ENCODE measurements at regions not wholly inside any gene's neighbourhood (a gene's known extent, or its start where the extent isn't known, plus 50 kb on each side); places are given as distances from the start of the nearest gene placed in this dataset.

GRCh38 chr2:180730976-180731375, 249.4 kb upstream of the UBE2E3 start:
- H3K27me3 Mint-ChIP-seq (ENCODE audit: low read depth) = no peaks in the 10 kb centered on the region
- H3K9me3 Mint-ChIP-seq = no peaks in the 10 kb centered on the region
- H3K27me3 ChIP-seq (ENCODE audit: insufficient read depth, low read length) = no peaks in the 10 kb centered on the region
- H3K4me1 Mint-ChIP-seq = peaks cover 3 to 5% of the 10 kb centered on the region in 2 experiments; a peak in 3 of 4 replicates
- no peak overlapping the region for H3K14ac ChIP-seq (ENCODE audit: insufficient read depth, low read length)
- H3K79me1 ChIP-seq (ENCODE audit: insufficient read depth, low read depth, low read length, poor library complexity, severe bottlenecking) = no peaks in the 10 kb centered on the region
- no peak overlapping the region for H2BK120ac ChIP-seq (ENCODE audit: low read depth, low read length, poor library complexity, severe bottlenecking)
- H2BK15ac ChIP-seq (ENCODE audit: low read depth, low read length) = no peak overlapping the region
- no peak overlapping the region for H4K8ac ChIP-seq (replicated peaks; ENCODE audit: insufficient read length, low read depth, low read length)
- H3K9me3 ChIP-seq (ENCODE audit: control insufficient read depth, low read depth, low read length) = no peaks in the 10 kb centered on the region
- WGBS (ENCODE audit: extremely low coverage, insufficient read length, low lambda C conversion rate) = no CpG with 5 or more reads among the region's 2 CpGs
- no peak overlapping the region for H2AFZ ChIP-seq (ENCODE audit: low read length)
- no peak overlapping the region for H3K27ac Mint-ChIP-seq
- no peaks in the 10 kb centered on the region for H3K79me2 ChIP-seq (ENCODE audit: insufficient read depth, low read length)
- H3K56ac ChIP-seq (ENCODE audit: insufficient read length, low read depth, low read length) = no peak overlapping the region
- H3K4me3 Mint-ChIP-seq = no peak overlapping the region
- H4K91ac ChIP-seq (ENCODE audit: insufficient read length, low read depth, low read length) = no peak overlapping the region
- no peak overlapping the region for H3T11ph ChIP-seq (ENCODE audit: low read length)
- no peak overlapping the region for H4K5ac ChIP-seq (ENCODE audit: insufficient read length, low read depth, low read length)
- no peak overlapping the region for H3K23ac ChIP-seq (ENCODE audit: insufficient read length, low read depth, low read length)
- no peak overlapping the region for H3K27ac ChIP-seq (ENCODE audit: insufficient read length, low read depth, low read length)
- TF ChIP-seq CTCF (conservative IDR thresholded peaks at IDR 0.05) = no peak
- no peak for DNase-seq
- H3K9ac ChIP-seq (ENCODE audit: extremely low read depth, insufficient read length, low read length) = no peak overlapping the region
- no peak overlapping the region for H3K4me2 ChIP-seq (ENCODE audit: insufficient read depth, insufficient read length, low read length)
- H3K4ac ChIP-seq (ENCODE audit: low read depth, low read length) = no peak overlapping the region
- no peak overlapping the region for H2BK5ac ChIP-seq (ENCODE audit: insufficient read length, low read length)
- H3K36me3 Mint-ChIP-seq (ENCODE audit: insufficient read depth in 1 of 3, low read depth in 3 of 3) = no peaks in the 10 kb centered on the region
- no peaks in the 10 kb centered on the region for H3K4me1 ChIP-seq (ENCODE audit: insufficient read depth, low read length)
- H3K18ac ChIP-seq (ENCODE audit: insufficient read length, low read depth, low read length) = no peak overlapping the region
- no peak overlapping the region for H2AK5ac ChIP-seq (ENCODE audit: insufficient read length, low read length)
- H4K20me1 ChIP-seq (ENCODE audit: control insufficient read depth, insufficient read depth, insufficient read length) = no peaks in the 10 kb centered on the region
- no peak overlapping the region for H2BK12ac ChIP-seq (ENCODE audit: insufficient read length, low read depth, low read length)
- no peaks in the 10 kb centered on the region for H3K23me2 ChIP-seq (ENCODE audit: insufficient read length, low read depth, low read length, poor library complexity, severe bottlenecking)
- H2BK20ac ChIP-seq (ENCODE audit: low read depth, low read length, poor library complexity, severe bottlenecking) = no peak overlapping the region

Data from H9 (cell line).